HCEC 1CT (cell line): ENCODE measurements at regions not wholly inside any gene's neighbourhood (a gene's known extent, or its start where the extent isn't known, plus 50 kb on each side); places are given as distances from the start of the nearest gene placed in this dataset.

Source experiments
- DNase-seq: peaks from one replicate; pipeline ENCODE4 v3.0.0-alpha.2; 2017

DNA sequence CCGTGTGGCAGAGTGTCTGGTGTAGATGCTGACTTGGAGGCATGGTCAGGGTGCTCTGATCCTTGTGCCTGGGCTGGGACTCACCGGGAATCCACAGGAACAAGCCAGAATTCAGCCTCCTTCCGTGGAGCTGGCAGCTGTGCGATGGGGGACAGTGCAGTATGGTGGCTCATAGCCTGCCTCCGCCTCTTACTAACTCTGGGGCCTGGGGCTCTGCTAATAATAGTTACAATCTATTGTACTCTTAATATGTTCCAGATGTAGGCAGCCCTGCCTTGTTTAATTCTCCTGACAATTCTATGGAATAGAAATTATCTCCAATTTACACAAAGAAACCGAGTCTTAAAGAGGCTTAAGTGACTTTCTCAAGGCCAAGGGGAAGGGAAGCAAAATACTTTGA, 77.6 kb downstream of the PCDH1 start:
- no peak for DNase-seq

DNA sequence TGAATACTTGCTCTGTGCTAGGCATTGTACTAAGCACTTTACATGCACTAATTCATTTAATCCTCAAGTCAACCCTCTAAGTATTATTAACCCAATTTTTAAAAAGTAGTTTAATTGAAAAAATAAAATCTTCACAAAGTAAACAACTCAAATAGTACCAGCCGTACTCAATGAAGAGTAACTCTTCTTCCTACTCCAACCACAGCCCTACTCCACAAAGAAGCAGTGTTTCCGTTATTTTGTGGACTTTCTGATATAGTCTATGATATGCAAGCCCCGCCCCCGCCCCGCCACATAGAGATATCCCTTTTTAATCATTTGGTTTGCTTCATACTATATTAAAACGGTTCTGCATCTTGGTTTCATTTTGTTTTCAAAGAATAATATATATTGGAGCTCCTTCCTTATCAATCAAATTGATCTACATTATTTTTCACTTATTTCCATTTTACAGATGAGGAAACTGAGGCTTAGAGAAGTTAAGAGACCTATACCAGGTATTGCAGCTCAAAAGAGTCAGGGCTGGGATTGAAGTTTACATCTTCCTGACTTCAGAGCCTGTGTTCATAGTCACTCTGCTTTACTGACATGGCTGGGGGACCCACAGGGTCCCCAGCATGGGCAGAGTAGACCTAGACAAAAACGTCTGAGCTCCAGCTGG, 78.6 kb downstream of the PCDH1 start:
- no peak for DNase-seq

DNA sequence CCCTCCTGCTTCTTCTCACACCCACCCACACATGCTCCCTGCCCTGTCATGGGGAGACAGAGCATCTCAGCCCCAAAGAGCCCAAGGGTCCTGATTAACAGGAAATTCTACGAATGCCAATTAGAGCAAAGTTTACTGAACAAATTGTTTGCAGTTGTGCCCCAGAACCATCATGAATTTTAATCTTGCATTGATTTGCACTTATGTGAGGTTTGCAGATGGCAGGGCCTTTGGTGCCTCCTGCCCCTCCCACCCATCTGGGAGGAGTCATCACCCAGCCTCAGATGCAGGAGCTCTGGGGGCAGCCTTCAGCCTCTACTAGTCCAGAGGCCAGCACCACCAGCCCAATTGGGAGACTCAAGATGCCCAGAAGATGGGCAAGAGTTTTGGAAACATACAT, 80.8 kb downstream of the PCDH1 start:
- no peak for DNase-seq

DNA sequence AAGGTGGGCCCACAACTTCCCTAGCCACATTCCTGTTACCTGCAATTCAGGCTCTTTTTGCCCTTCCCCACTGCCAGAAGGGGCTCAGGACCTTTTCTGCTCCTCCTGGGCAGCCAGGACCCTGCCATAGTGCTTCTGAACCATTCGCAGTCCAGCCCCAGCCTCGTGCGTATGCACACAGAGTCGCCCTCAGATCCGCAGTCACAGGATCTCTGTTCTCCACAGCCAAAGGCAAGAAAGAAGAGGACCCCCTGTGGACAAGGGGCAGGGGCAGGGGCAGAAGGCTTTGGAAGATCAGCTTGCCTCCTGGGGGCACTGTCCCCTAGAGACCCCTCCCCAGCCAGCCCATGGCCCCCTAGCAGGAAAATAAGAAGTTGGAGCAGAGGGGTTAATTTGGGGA, 82.8 kb downstream of the PCDH1 start:
- DNase-seq: no peak

DNA sequence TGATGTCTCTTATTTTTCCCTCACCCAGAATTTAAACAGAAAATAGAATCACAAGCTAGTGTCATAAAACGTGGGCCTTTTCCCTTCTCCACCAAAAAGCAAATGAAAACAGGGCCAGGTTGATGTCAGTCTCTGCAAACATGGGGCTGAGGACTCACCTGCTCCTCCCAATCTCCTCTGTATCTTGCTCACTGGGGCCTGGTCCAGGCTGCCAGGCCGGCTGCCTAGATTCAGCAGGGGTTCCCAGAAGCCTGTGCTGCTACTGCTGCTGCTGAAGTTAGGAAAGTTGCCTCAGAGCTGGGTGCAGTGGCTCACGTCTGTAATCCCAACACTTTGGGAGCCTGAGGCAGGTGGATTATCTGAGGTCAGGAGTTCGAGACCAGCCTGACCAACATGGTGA, 84.3 kb downstream of the PCDH1 start:
- DNase-seq: no peak

DNA sequence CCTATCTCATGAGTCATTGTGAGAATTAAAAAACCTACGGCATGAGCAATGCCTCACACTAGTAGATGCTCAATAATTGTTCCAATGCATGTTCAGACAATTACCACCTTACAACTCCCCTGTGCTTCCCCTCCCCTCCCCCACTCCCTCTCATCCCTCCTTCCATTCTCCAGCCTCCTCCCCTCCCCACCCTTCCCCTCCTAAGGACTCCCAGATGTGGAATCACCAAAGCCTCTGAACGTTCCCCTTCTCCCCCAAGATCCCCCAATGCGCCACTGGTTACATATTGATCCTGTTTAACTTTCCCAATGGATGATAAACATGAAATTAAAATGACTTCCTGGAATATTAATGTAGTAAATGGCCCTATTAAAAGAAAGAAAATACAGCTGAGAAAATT, 84.8 kb downstream of the PCDH1 start:
- DNase-seq: no peak

DNA sequence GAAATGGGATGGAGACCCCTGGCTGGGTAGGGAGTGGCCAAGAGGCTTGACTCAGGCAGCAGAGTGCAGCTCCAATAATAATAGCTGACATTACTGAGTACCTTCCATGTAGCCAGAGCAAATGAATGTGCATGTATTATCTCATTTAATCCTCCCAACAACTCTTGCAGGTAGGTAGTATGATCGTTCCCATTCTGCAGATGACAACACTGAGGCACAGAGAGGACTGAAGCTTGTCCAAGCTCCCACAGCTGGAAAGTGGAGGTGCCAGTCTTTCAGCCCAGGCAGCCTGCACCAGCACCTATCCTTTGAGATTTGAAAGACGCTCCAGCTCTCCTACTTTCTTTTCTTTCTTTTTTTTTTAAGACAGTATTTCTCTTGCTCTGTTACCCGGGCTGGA, 87.6 kb downstream of the PCDH1 start:
- no peak for DNase-seq

DNA sequence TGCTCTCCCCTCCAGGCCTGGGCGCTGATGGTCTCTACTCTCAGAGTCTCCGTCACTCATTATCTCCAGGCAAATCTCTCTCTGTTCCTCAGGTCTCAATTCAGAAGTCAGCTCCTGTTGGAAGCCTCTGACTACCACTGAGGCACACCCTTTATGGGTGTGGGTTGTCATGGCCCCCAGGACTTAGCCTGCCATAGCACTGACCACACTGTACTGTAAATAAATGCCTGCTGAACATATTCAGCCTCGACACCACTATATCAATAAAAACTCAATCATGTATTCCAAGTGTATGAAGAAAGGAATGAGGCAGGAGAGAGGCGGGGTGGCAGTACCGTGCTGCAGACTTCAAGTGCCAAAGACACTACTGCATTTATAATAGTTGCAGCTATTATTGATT, 88.9 kb downstream of the PCDH1 start:
- no peak for DNase-seq

DNA sequence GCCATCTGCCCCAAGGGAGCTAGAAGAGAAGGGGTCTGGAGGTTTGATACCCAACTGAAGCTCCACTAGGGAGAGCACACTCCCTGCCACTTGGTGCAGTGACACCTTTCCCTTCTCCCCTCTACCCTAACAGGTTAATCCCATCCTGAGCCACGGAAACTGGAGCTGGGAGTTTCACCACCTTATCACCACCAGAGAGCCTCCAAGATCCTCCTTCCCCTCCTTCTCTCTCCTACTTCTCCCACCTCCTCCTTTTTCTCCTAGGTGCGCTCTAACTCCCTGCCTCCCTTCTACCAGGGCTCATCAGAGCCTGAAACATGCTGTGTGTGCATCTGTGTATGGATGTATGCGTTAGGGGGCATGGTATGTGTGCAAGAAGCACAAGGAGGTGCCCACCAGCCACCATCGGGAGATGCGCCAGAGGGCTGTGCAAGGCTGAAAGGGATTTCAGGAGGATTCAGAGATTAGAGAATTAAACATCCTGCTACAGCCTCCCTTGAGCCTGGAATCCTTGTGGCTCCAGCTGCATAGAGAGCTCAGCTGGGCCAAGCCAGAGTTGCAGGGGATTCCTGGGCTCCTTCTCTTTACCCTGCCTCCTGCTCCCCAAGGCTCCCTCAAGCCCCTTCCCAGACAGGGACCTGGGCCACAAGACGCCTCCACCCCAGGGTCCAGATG, 89.8 kb downstream of the PCDH1 start:
- no peak for DNase-seq

DNA sequence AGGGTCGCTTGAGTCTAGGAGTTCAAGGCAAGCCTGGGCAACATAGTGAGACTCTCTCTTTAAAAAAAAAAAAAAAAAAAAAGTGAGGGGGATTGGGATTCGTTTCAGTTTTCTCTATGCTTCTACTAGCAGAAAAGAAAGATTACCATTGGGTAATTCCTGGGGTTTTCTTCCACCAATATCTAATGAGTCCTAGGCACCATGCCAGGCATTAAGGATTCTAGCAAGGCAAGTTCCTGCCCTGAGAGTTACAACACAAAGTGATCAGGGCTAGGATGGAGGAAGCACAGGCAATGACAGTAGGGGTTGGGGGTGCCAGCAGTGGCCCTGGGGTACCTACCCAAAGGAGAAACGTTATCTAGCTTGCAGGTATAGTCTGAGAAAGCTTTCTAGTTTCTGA, 90.8 kb downstream of the PCDH1 start:
- no peak for DNase-seq

DNA sequence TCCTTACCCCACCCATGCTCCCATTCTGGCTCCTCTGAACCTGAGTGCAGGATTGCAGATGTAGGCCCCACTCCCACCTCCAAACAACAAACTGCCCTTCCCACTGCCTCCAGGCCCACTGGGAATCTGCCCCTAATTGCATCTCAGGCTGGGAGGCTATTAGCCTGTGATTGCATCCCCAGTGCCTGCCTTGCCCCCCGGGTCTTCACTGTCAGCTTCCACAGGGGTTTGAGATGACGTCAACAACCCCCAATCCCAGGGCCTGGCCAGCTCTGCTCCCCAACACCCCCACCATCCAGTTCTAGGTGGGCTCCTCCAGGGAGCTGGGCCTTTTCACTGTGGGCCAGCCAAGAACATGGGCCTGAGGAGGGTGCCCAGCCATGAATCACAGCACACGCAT, 91.5 kb downstream of the PCDH1 start:
- DNase-seq: no peak

DNA sequence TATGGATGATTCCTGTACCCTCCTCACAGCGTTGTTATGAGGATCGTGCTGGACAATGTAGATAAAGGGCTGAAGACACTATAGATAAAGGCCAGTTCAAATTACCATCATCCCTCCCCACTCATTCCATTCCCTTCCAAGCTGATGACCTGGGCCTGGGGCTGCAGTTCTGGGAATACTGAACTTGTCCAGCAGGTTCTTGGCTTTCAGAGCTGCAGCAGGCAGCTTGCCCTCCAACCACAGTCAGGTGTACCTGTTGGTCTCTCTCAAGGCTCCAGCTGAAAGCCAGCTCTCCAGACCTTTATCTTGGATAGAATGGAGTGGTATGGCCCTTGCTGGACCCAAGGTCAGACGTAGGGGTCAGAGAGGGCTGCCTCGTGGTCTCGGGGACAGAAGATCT, 92.5 kb downstream of the PCDH1 start:
- no peak for DNase-seq

DNA sequence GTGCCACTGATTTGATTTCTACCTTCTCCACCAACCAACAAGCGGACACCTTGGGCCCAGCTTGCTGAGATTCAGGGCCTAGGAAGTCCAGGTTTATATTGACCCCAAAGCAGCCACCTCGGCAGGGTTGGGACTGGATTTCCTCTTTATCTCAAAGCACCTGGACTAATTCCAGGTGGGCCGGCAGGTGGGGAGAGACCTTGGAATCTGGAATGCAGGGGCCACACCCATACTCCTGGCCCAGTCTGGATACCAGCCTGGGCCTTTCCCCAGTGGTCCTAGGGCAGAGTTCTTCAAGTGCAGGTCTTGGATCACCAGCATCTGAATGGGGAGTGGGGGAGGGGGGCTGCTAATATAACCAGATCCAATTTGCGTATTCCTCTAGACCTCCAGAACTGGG, 93.1 kb downstream of the PCDH1 start:
- DNase-seq: no peak

DNA sequence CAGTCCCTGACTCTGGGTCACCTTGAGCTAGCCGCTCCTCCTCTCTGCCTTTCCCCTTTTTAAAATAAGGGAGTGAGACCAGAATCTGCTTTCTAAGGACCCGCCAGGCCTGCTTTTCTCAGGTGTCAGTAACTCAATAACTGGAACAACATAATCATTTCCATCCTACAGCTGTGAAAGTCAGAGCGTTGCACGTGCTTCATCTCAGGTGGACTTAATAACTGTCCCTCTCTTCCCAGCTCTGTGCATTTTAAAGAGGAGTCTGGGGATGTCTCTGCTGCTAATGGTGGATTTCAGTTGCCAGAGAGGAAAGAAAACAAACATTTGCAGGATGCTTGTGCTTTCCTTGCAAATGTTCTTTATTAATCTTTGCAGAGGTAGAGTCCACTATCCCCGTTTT, 93.7 kb downstream of the PCDH1 start:
- DNase-seq: no peak

DNA sequence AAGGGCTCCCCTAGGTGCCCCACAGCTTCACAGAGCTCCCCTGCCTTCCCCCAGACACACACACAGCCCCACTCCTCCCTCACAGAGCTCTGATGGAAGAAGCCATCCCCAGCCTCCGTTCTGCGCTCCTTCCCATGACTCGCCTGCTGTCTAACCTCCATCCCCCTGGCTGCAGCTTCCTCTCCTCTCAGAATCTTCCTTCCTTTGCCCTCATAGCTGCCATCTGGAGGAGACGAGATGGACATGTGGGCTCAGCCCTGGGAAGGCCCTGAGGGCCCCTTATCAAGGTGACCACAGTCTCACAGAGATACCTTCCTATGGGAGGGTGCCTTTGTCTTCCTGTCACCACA, 94.3 kb downstream of the PCDH1 start:
- peak; percentile 18 for DNase-seq

DNA sequence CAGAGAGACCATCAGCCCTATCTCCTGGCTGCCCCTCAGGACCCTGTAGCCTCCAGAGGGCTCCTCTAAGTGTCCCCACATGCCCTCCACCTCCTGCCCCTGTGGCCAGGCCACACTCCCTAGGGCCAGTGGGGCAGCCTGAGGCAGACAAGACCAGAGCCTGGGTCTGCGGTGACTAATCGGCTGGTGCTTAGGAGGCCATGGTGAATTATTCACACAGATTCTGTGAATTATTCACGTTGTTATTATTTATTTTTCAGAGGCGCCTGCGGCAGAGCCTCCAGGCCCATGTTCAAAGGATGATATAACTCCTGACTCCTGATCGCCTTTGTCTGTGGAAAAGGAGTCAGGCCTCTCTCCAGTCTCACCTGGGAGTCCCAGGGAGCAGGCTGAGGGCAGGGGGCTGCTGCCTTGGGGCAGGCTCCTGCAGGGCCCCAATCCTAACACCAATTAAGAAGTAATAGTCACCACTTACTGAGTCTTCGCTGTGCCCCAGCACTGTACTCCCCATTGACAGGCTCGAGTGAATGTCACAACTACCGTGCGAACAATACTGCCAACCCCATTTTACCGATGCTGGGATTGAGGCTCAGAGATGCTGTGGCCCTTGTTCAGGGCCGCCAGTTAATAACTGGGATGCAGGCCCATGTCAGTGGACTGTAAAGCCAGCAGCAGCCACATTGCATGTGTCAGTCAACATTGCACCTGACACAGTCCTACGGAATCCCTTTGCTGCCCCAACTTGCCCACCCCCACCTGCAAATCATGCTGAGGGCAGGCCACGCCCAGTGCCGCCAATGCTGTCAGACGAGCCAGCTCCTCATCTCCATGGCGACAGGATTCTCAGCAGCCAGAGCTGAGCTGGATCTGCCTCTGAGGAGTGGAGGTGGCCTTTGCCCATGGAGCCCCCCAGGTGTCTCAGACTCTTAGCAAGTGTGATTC, 94.9 kb downstream of the PCDH1 start:
- DNase-seq: no peak

DNA sequence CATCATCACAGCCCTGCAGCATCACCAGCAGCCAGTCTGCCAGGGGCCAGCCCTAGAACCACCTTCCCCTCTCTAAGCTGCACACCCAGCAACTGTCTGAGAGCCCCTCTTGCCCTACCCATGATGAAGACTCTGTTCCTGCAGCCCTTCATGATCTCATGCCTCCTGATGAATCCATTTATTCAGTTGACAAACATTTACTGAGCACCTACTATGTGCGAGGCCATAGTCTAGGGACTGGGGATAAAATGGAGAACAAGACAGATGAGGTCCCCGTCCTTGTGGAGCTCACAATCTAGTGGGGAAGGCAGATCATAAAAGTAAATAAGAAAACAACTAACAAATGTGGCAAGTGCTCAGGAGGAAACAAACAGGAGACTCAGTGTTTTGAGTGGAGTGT, 96.3 kb downstream of the PCDH1 start:
- DNase-seq: no peak

DNA sequence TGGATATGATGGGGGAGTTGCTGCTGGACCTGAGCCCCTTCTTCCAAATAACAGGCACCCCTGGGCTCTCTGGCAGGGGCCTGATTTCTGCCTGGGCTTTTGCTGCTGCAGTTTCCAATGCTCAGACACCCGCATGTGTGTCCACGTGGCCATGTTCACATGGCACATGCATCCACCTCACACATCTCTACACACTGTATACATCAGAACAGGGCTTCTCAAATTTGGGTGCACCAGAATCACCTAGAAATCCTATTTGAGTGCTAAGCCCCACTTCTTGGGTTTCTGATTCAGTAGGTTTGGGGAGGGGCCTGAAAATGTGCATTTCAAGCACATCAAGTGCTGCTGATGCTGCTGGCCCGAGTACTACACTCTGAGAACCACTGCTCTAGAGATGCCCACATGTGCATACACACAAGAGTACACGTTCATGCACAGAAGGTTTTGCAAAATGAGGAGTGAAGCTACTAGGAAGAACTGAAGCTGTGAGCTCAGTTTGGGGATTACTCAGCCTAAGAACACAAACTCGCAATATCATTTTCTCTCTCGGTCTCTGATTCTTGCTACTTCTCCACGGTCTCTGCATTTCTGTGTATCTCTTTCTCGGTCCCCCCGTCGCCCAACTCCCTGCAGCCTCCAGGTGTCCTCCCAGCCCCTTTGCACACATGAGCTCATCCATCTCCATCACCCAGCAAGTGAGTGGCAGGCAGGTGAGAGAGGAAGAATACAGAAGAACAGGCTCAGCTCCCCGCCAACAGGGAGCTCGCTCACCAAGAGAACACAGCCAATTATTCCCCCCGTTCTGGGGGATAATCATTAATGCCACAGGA, 97.0 kb downstream of the PCDH1 start:
- no peak for DNase-seq

DNA sequence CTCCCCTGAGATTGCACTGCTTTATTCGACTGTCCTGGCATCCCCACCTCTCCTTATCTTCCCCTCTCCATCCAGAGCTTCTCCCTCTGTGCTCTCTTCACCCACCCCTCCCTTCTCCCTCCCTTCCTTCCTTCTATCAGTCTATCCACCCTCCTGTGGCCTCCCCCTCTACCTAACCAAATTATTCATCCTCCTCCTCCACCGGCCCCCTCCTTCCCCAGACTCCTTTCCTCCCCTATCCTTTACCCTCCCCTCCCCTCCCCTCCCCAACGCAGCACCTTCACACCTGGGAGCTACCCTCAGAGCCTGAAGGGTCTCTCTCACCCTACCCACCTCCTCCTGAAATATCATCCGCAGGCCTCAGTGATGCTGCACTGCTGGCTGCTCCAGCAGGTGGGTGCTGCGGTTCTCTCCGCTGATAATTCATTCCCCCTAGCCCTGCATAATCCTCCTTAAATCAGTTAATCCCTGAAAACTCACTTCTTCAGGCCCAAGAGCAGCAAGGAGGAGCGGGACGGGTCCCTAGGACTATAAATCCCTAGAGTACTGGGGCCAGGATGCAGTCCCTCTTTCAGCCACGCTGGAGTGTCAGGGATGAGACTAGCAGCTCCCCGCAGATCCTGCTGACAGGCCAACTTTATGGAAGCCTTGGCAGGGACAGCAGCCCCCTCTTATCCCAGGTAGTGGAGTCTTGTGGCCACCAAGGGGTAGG, 97.8 kb downstream of the PCDH1 start:
- no peak for DNase-seq

DNA sequence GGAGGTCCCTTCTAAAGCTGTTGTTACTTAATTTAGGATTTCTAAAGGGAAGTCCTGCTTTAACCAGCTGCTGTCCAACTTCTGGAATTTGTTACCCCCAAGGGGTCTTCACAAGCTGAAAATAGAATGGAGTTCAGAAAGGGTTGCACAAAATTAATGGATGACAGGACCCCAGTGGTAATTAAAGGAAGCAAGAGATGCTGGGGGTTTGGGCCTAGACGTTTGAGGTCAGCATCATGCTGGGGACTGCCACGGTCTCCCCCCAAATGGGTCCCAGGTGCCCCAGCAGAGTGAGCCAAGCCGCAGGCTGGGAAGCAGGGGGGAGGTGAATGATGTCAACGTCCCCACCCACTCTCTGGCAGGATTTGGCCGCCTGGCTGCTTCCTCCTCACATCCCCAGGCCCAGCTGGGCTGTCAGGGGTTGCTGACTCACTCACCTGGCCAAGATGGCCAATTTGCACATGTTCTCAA, 97.5 kb upstream of the ARAP3 start:
- DNase-seq: no peak

DNA sequence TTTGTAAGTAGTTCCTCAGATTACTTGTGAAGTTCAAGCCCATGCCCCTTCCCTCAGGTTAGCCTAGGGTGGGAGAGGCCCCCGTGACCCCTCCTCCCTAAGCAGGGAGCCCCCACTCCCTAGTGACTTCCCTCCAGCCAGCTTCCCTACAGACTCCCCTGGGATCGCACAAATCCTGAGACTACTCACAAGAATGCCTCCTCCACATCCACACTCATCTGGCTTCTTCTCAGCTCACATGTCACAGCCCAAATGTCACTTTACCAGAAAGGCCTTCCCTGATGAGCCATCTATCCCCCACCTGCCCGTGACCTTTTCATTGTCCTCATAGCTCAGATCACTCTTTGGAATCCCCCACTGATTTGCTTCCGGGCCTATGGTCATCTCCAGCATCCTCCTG, 96.7 kb upstream of the ARAP3 start:
- DNase-seq: no peak

DNA sequence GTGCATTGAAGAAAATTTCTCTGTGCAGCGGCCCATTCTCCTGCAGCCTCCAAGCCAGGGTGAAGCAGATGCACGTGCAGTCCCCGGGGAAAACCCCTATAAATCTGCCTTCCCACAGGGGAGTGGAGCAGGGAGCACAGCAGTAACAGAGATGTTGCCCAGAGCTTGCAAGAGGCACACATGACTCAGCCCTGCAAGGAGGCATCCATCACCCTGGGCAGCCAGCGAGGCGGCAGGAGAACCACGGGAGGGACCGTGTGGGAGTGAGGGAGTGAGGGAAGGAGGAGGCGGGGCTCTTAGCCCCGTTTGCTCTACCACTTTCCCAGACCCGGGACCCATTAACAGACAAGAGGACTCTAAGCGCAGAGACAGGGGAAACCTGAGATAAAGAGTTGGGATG, 96.2 kb upstream of the ARAP3 start:
- no peak for DNase-seq
